ENCODE measurements at regions not wholly inside any gene's neighbourhood (a gene's known extent, or its start where the extent isn't known, plus 50 kb on each side); places are given as distances from the start of the nearest gene placed in this dataset.

DNA sequence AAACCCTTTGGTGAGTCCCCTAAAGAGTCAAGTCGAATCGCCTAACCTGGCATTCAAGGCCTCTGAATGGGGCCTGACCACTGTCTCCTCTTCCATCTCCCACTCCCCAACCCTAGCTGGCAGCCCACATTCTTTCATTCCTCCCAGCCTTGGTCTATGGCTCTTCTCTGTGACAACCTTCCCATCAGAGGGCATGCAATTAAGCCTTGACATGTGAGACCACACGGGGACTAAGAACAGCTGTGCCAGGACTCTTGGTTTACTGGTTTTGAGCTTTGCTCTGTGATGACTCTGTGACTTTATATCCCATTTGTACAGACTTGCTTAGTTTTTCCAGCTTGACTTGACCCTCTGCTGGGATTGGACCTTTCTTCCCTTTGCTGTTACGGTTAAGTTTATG, 116.6 kb downstream of the BUB3 start:
- peak; percentile 12 for DNase-seq

DNA sequence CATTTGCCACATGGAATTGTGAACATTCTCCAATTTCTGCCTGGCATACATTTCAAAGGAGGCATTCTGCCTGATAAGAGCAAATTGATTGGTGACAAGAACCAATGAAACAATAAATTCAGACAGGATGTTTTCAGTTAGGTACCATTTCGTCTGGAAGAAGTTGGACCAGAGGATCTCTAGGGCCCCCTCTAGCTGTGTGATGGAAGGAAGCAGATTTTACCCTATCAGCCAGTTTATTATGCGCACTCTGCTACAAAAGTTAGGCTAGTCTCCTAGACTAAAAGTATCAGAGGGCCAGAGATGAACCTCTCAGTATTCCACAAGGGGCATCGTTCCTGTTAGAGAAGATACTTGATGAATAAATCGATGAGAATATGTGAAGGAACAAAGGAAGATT, 118.0 kb downstream of the BUB3 start:
- DNase-seq, result peak; percentile 32

- peak; percentile 32 for DNase-seq
Observed at GRCh38 chr10:123274306-123275135, 120.3 kb downstream of the BUB3 start.

DNA sequence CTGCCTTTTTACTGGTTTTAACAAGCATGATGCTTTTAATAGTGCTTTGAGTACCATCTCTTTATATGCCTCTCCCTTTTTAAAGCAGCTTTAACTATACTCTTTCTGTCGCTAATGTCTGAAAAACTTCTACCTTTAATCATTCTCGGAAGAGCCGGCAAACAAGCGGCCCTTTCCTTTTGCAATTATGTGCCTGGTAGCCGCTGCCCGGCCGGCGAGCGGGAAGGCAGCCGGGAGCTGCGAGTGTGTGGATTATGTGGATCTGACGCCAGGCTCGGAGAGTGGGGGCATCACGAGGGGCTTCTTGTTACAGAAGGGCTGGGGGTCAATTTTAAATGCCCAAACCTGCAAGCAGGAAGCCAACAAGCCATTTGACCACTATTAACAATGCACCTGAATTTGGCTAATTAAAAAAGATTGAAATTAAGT, 120.9 kb downstream of the BUB3 start:
- DNase-seq, result peak; percentile 16

DNA sequence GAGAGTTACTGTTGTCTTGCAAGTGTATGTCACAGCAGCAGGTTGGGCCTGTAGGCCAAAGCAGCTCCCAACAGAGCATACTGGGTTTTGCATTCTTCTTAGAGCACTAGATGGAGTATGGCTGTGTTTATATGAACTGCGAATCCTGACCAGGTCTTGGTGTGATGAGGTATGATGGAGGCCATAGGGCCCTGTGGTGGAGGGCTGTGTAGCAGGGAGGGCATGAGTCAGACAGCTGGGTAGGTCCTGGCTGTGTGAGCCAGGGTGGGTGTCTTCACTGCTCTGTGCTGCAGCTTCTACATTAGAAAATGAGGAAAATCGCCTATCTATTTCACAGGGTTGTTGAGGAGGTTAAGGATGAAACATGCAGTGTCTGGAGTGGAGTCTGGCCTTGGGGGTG, 124.2 kb downstream of the BUB3 start:
- no peak for DNase-seq

GRCh38 chr10:123283371-123283770, 129.2 kb downstream of the BUB3 start:
- peak; percentile 14 for DNase-seq

DNA sequence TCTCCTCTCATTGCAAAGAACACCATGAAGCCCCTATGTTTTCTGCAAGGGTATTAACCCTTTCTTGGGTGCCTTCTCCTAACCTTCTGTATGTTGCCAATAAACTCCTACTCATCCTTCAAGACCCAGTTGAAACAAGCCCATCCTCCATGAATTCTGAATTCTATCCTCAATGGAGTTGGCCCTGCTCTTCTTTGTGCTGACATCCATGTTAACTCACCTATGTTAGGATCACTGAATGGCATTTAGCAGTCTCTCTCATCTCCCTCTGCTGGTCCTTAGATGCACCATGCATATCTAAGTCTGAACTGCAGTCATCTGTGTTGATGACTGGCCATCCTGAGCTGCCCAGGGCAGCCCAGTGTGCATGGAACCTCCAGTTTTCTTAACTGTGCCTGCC, 129.8 kb downstream of the BUB3 start:
- peak; percentile 13 for DNase-seq

GRCh38 chr10:123287594-123288247, 133.5 kb downstream of the BUB3 start:
- peak; percentile 27 for DNase-seq

GRCh38 chr10:123289432-123289831, 135.2 kb downstream of the BUB3 start:
- DNase-seq, result no peak

GRCh38 chr10:123294109-123294508, 139.9 kb downstream of the BUB3 start:
- no peak for DNase-seq

DNA sequence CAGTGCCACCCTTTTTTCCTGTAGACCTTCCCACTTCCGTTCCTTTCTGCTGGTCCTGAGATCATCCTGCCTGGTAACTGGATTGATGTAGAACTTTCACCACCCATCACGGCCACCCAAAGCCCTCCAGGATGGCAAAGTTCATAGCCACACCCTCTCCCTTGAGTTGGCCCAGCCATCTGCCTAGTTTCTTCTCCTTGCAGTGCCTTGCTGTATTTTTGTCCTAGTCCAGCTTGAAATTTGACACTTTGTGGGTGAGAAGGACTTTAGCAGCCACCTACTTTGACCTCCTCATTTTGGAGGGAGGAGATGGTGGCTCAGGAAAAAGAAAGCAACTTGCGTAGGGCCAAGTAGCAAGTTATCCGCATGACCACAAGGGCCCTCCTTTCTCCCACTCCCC, 140.7 kb downstream of the BUB3 start:
- no peak for DNase-seq

- DNase-seq, result no peak
Observed at GRCh38 chr10:123295644-123296043, 141.4 kb downstream of the BUB3 start.

DNA sequence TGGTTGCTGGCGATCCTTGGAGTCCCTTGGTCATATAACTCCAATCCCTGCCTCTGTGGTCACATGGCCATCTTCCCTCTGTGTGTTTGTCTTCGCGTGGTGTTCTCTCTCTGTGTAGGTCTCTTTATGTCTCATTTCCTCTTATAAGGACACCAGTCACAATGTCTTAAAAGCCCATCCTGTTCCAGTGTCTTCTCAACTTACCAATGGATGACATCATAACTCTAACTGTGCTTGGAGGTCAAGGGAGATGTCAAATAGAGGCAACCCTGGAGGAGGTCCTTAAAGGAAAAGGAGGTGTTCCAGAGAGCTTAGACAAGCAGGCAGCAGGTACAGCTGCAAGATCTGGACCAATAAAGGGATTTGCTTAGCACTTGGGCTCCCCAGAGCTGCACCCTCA, 143.0 kb downstream of the BUB3 start:
- peak; percentile 12 for DNase-seq

GRCh38 chr10:123298583-123298982, 144.4 kb downstream of the BUB3 start:
- DNase-seq, result no peak

- DNase-seq, result no peak
Observed at GRCh38 chr10:123299598-123299997, 145.4 kb downstream of the BUB3 start.

GRCh38 chr10:123301077-123301857, 147.1 kb downstream of the BUB3 start:
- peak; percentile 61 for DNase-seq

DNA sequence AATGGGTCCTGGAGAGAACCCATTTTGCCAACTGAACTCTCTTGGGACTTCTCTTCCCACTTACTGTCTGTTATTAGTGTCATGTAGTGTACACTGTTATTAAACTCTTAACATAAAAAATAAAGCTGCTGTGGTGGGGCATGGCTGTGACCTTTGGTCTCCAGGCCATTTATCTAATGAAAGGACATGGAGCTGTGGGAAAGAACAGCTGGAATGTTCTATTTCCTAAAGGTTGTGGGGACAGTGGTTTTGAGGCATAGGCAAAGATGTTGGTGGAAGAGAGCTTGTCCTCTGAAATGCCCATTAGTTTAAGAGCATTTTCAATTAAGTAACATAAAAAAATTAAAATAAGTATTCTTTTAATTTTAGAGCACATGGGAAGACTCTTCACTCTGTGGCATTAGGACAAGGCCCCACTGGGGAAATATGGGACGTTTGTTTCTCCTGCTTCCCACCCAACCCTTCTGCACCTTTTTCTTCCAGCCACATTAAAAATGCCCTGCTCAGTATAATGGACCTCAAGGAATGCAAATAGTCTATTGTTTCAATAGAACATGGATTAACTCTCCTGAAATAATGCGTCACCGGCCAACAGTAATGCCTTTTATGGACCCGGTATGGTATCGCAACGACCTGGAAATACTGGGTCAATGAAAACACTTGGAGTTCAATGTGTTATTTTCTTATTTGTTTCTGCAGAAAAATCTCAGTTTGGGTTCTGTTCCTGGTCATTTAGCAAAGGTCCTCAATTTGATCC, 149.6 kb downstream of the BUB3 start:
- no peak for DNase-seq

DNA sequence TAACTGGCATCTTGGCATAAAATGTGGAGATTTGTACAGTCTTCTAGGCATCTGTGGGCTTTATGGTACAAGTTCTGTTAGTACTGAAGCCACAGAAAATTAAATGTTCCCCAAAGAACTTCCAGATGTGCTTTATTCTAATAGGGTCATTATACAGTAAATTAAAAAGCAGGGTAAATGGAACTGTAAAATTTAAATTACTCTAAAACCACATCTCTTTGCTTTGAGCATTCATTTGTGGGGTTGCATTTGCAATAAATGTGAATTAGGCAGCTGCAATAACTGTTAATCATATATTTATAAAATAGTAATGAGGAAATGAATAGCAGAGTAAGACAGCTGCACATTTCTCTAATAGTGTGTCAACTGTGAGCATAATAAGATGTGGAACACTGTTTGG, 151.5 kb downstream of the BUB3 start:
- no peak for DNase-seq

GRCh38 chr10:123306290-123306689, 152.1 kb downstream of the BUB3 start:
- DNase-seq, result no peak

GRCh38 chr10:123309731-123310130, 155.5 kb downstream of the BUB3 start:
- DNase-seq, result no peak

DNA sequence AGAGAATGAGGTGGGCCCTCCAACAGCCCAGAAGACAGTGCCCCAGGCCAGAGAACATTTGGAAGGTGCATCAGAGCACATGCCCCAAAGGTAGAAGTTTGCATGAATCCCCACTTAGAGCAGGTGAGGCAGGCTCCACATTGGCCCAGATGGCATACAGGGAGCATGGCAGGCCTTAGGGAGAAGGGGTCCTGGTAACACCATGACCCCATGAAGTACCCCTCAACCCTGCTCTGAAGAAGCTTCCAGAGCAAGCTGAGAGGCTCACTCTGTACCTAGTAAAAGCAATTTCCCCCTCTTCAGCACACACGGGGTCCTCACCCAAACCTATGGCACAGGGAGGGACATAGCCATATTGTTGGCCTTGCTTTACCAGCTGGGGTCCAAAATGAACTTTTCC, 162.6 kb downstream of the BUB3 start:
- peak; percentile 22 for DNase-seq

GRCh38 chr10:123318516-123318915, 164.3 kb downstream of the BUB3 start:
- DNase-seq, result peak; percentile 30

DNA sequence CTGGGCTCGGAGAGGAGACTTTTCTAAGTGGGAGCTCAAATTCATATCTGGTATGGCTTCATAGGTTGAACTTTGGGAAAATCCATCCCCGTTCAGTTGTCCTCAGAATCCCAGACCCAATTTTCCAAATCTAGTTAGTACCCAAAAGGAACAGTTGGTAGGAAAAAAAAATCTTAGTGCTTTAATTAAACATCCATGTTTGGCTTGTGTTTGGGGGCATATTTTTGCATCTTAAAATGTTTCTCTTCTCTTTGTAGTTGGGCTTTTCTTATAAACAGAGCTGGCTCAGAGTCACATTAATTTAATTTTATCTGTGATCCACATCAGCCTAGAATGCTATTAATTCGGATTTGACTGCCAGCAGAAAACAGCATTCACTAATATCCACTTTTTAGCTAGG, 165.9 kb downstream of the BUB3 start:
- DNase-seq, result no peak
